Trophoblast cell (in vitro differentiated cells and primary cell): ENCODE measurements at regions not wholly inside any gene's neighbourhood (a gene's known extent, or its start where the extent isn't known, plus 50 kb on each side); places are given as distances from the start of the nearest gene placed in this dataset.

Experiments used
- DNase-seq, 2 donors: peaks; one replicate each; pipeline ENCODE4 v3.0.0-alpha.2; 2016
- H2AFZ ChIP-seq: 2 replicates; pipeline ENCODE4 v1.6.1; 2013; ENCODE audit warnings: low read length, moderate library complexity, mild to moderate bottlenecking; ENCODE audit not compliant: insufficient read depth, poor library complexity
- H2AK5ac ChIP-seq: 2 replicates; pipeline ENCODE4 v1.6.1; 2013; ENCODE audit warnings: mild to moderate bottlenecking, low read length
- H2BK120ac ChIP-seq: 2 replicates; pipeline ENCODE4 v1.6.1; 2013; ENCODE audit warnings: low read length, mild to moderate bottlenecking, moderate library complexity; ENCODE audit not compliant: insufficient read depth, poor library complexity
- H2BK12ac ChIP-seq: 2 replicates; pipeline ENCODE4 v1.6.1; 2013; ENCODE audit warnings: mild to moderate bottlenecking, low read length, moderate library complexity
- H2BK5ac ChIP-seq: 2 replicates; pipeline ENCODE4 v1.6.1; 2013; ENCODE audit warnings: low read length, low read depth, moderate library complexity, mild to moderate bottlenecking; ENCODE audit not compliant: poor library complexity
- H3K14ac ChIP-seq: 2 replicates; pipeline ENCODE4 v1.6.1; 2013; ENCODE audit warnings: mild to moderate bottlenecking, low read length
- H3K18ac ChIP-seq: 2 replicates; pipeline ENCODE4 v1.6.1; 2013; ENCODE audit warnings: mild to moderate bottlenecking, low read length
- H3K23ac ChIP-seq: 2 replicates; pipeline ENCODE4 v1.6.1; 2013; ENCODE audit warnings: low read length
- H3K27ac ChIP-seq: 2 replicates; pipeline ENCODE4 v1.5.1; 2013; ENCODE audit warnings: low read depth, mild to moderate bottlenecking, inconsistent platforms, low read length, moderate library complexity
- H3K27me3 ChIP-seq: 2 replicates; pipeline ENCODE4 v1.6.1; 2013; ENCODE audit warnings: inconsistent platforms, mild to moderate bottlenecking, low read length, moderate library complexity; ENCODE audit not compliant: insufficient read depth
- H3K36me3 ChIP-seq, 2 experiments: 1 replicate in 1 of 2; 2 replicates in 1 of 2; pipeline ENCODE4 v1.6.1; 2013; ENCODE audit warnings: low read length in 2 of 2, mild to moderate bottlenecking in 2 of 2, moderate library complexity in 1 of 2; ENCODE audit not compliant: insufficient read depth in 2 of 2, control insufficient read depth in 1 of 2
- H3K4ac ChIP-seq: 2 replicates; pipeline ENCODE4 v1.6.1; 2013; ENCODE audit warnings: low read depth, mild to moderate bottlenecking, low read length, moderate library complexity
- H3K4me1 ChIP-seq, 2 experiments: 1 replicate in 1 of 2; 2 replicates in 1 of 2; pipeline ENCODE4 v1.6.1; 2013; ENCODE audit warnings: low read length in 2 of 2, mild to moderate bottlenecking in 2 of 2, moderate library complexity in 1 of 2; ENCODE audit not compliant: insufficient read depth in 2 of 2, control insufficient read depth in 1 of 2
- H3K4me2 ChIP-seq: 2 replicates; pipeline ENCODE4 v1.6.1; 2013; ENCODE audit warnings: inconsistent platforms, mild to moderate bottlenecking, low read length, moderate library complexity
- H3K4me3 ChIP-seq: 2 replicates; pipeline ENCODE4 v1.5.1; 2013; ENCODE audit warnings: mild to moderate bottlenecking, low read depth, low read length, inconsistent platforms
- H3K79me1 ChIP-seq: one replicate; pipeline ENCODE4 v1.6.1; 2013; ENCODE audit warnings: low read length
- H3K79me2 ChIP-seq: 2 replicates; pipeline ENCODE4 v1.6.1; 2013; ENCODE audit warnings: low read length, mild to moderate bottlenecking; ENCODE audit not compliant: control insufficient read depth, insufficient read depth, poor library complexity
- H3K9ac ChIP-seq: 2 replicates; pipeline ENCODE4 v1.6.1; 2013; ENCODE audit warnings: mild to moderate bottlenecking, low read length
- H3K9me3 ChIP-seq: 2 replicates; pipeline ENCODE4 v1.6.1; 2013; ENCODE audit warnings: low read depth, mild to moderate bottlenecking, control low read depth, inconsistent platforms, low read length; ENCODE audit not compliant: insufficient read depth
- H4K12ac ChIP-seq: 2 replicates; pipeline ENCODE4 v1.6.1; 2013; ENCODE audit warnings: low read depth, mild to moderate bottlenecking, low read length, moderate library complexity
- H4K8ac ChIP-seq: 2 replicates; pipeline ENCODE4 v1.6.1; 2013; ENCODE audit warnings: low read depth, mild to moderate bottlenecking, low read length, moderate library complexity
- H4K91ac ChIP-seq: one replicate; pipeline ENCODE4 v1.6.1; 2013; ENCODE audit warnings: low read depth, mild to moderate bottlenecking, low read length, moderate library complexity
- WGBS: extraction: QIAGEN DNeasy Blood & Tissue Kit; methylation state at CpG from one replicate; pipeline ENCODE4 v1.1.7; 2013; ENCODE audit warnings: missing lambda C conversion rate; ENCODE audit not compliant: insufficient read length, insufficient coverage; ENCODE audit errors: extremely low coverage; 5-methylcytosine and 5-hydroxymethylcytosine counted together

DNA sequence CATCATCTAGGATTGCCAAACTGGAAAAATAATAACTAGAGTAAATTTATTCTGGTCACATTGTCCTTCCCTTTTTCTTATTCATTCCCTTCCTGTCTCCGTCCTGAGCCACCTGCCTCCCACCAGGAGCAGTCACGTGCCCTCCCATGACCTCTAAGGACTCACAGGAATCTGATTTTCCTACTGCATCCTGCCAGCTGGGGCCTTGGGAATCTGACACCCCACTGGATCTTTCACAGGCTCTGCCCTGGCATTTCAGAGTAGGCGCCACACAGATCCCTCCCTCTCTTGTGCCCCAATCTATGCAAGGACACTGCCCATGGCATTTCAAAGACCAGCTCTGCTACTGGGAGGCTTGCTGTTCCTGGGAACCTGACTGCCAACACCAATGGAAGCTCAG lies 520.5 kb downstream of the PPARGC1A start:
- no peak overlapping the region for H4K91ac ChIP-seq
- no peak overlapping the region for H3K14ac ChIP-seq
- H4K8ac ChIP-seq = no peak overlapping the region
- H2AK5ac ChIP-seq = no peak overlapping the region
- H3K27ac ChIP-seq = no peak overlapping the region
- H4K12ac ChIP-seq = no peak overlapping the region
- DNase-seq = no peak
- H2BK12ac ChIP-seq = no peak overlapping the region
- H3K4me3 ChIP-seq = no peak overlapping the region
- H3K36me3 ChIP-seq = no peaks in the 10 kb centered on the region
- no peak overlapping the region for H2BK120ac ChIP-seq
- H3K4ac ChIP-seq = no peak overlapping the region
- H3K79me2 ChIP-seq = no peaks in the 10 kb centered on the region
- H3K18ac ChIP-seq = no peak overlapping the region
- H2BK5ac ChIP-seq = no peak overlapping the region
- H3K4me1 ChIP-seq = no peaks in the 10 kb centered on the region
- H3K23ac ChIP-seq = no peak overlapping the region
- H3K4me2 ChIP-seq = no peak overlapping the region
- no peaks in the 10 kb centered on the region for H3K9me3 ChIP-seq
- H3K27me3 ChIP-seq = no peaks in the 10 kb centered on the region
- H3K9ac ChIP-seq = no peak overlapping the region
- no peaks in the 10 kb centered on the region for H3K79me1 ChIP-seq
- no CpG with 5 or more reads among the region's 3 CpGs for WGBS
- H2AFZ ChIP-seq = no peak overlapping the region

DNA sequence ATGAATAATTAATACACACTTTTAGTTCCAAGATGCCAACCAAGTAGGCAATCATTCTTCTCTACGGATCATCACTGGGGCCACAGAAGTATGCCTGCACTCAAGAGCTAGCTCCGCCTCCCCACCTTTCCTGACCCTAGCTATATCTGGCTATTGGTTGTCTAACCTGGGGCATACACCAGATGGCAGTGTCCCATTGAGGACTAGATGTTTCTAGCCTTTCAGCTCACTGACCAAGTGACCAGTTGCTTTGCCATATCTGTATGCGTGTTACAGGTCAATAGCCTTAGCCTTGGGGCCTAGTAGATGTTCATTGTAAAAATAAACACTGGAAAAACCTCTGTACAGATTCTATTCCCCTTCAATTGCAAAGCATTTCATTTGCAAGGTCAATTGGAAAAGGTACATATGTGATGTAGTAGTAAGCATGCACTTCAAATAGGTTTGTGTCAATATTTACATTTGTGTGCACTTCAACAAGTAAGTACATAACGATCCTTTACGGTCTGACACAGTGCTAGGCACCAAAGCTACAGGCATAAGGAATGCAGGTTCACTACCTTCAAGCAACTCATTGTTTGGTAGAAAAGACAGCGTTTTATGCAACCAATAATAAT lies 521.7 kb downstream of the PPARGC1A start:
- WGBS = no CpG with 5 or more reads among the region's 6 CpGs
- no peak overlapping the region for H3K18ac ChIP-seq

DNA sequence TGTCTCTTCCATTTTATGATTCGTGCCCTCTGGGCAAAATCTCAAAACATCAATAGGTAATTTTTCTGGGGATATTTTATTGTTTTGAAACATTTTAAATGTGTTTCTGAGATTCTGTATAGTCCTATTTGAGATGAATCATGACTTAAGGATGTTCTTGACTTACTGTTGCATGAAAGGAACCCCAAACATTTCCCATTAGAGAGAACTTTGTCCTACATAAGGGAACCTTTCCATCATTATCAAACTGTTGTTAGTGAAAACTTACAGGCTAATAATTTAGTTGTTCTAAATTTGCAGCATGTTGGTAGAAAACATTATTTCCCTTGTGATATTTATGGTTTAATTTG lies 523.3 kb downstream of the PPARGC1A start:
- Histone ChIP-seq H2BK5ac (no peak overlapping the region), H4K12ac (no peak overlapping the region), H2BK12ac (no peak overlapping the region), H3K4me3 (no peak overlapping the region), H4K8ac (no peak overlapping the region), H3K9ac (no peak overlapping the region), H3K4ac (no peak overlapping the region), H3K79me2 (no peaks in the 10 kb centered on the region), H3K18ac (no peak overlapping the region), H3K14ac (no peak overlapping the region), H3K4me2 (no peak overlapping the region), H3K27me3 (no peaks in the 10 kb centered on the region), H2BK120ac (no peak overlapping the region), H2AFZ (no peak overlapping the region), H2AK5ac (no peak overlapping the region), H4K91ac (no peak overlapping the region), H3K36me3 (no peaks in the 10 kb centered on the region), H3K79me1 (no peaks in the 10 kb centered on the region), H3K4me1 (no peaks in the 10 kb centered on the region), H3K27ac (no peak overlapping the region), H3K9me3 (no peaks in the 10 kb centered on the region), H3K23ac (no peak overlapping the region)
- no peak for DNase-seq
- no CpG with 5 or more reads among the region's 1 CpG for WGBS

More for the DNA sequence above, 521.7 kb downstream of the PPARGC1A start:
- Histone ChIP-seq H3K4me1 (no peaks in the 10 kb centered on the region), H3K4me3 (no peak overlapping the region), H3K23ac (no peak overlapping the region), H2BK120ac (no peak overlapping the region), H3K4me2 (no peak overlapping the region), H3K79me2 (no peaks in the 10 kb centered on the region), H3K36me3 (no peaks in the 10 kb centered on the region), H3K27ac (no peak overlapping the region), H3K9me3 (no peaks in the 10 kb centered on the region), H3K27me3 (no peaks in the 10 kb centered on the region), H2BK5ac (no peak overlapping the region), H2AFZ (no peak overlapping the region), H3K9ac (no peak overlapping the region), H4K91ac (no peak overlapping the region), H3K4ac (no peak overlapping the region), H3K14ac (no peak overlapping the region), H4K12ac (no peak overlapping the region), H2AK5ac (no peak overlapping the region), H2BK12ac (no peak overlapping the region), H3K79me1 (no peaks in the 10 kb centered on the region), H4K8ac (no peak overlapping the region)
- peak; percentile 1 to 15 for DNase-seq

DNA sequence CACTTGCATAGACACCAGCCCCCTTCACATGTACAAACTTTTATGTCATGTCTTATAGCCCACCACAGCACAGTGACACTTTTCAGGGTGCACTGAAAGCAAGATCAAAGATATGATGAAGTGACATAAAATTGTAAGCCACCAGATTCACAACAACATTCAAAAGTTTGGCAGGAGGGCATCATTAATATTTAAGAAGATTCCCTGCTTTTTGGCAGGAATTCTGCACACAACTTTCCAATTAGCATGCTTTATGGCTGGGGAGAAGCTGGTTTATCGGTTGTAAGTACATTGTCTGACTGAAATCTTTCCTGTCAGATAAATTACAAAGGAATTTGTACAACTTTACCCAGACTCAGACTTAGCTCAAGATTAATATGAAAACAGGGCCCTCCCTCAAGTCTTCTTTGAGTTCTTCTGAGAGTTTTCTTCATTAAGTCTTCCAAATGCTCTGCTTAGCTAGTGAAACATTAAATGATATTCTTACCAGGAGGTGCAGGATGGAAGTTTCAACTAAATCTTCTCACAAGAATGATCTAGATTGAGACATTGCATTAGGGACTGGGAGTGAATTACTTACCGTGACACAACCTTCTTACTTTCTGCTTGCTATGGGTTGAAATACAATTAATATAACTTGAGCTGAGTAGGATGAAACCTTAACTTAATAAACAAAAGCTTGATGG lies 523.8 kb downstream of the PPARGC1A start:
- no peak overlapping the region for H3K4me2 ChIP-seq

More for the DNA sequence above, 523.8 kb downstream of the PPARGC1A start:
- H3K79me1 ChIP-seq = no peaks in the 10 kb centered on the region
- no peaks in the 10 kb centered on the region for H3K36me3 ChIP-seq
- no peak overlapping the region for H2AFZ ChIP-seq
- no peak overlapping the region for H3K23ac ChIP-seq
- no peak overlapping the region for H2BK5ac ChIP-seq
- no peak overlapping the region for H3K4me3 ChIP-seq
- H3K14ac ChIP-seq = no peak overlapping the region
- H2BK120ac ChIP-seq = no peak overlapping the region
- no peak overlapping the region for H3K9ac ChIP-seq
- H3K4me1 ChIP-seq = no peaks in the 10 kb centered on the region
- no CpG with 5 or more reads among the region's 2 CpGs for WGBS
- H4K91ac ChIP-seq = no peak overlapping the region
- H2BK12ac ChIP-seq = no peak overlapping the region
- DNase-seq = no peak
- no peak overlapping the region for H2AK5ac ChIP-seq
- H3K79me2 ChIP-seq = no peaks in the 10 kb centered on the region
- H3K18ac ChIP-seq = no peak overlapping the region
- H4K12ac ChIP-seq = no peak overlapping the region
- no peak overlapping the region for H4K8ac ChIP-seq
- no peaks in the 10 kb centered on the region for H3K9me3 ChIP-seq
- H3K4ac ChIP-seq = no peak overlapping the region
- no peaks in the 10 kb centered on the region for H3K27me3 ChIP-seq
- H3K27ac ChIP-seq = no peak overlapping the region
